ENCODE measurements at regions not wholly inside any gene's neighbourhood (a gene's known extent, or its start where the extent isn't known, plus 50 kb on each side); places are given as distances from the start of the nearest gene placed in this dataset.

DNA sequence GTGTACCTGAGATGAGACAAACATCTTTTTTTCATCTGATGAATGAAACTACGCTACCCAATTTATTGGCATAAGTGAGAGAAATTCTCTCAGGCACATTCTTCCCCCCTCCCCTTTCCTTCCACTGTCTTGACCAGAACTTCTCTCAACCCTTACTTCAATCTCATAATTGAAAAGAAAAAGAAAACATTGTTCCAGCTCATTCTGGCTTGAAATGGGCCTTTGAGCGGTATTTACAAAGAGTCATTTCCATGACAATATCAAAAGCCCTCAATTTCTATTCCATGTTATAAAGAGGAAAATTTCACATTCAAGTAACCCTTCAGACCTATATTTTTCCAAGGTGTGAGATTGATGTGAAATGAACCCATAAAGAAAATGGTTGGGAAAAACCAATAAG, 145.9 kb downstream of the PCSK1 start (continued):
- TF ChIP-seq ZNF747 (tag by site-specific recombination; IDR thresholded peaks at IDR 0.05) = no peak
- no peak for TF ChIP-seq SALL2 (tag by site-specific recombination; IDR thresholded peaks at IDR 0.05; ENCODE audit: borderline replicate concordance)
- no peak for TF ChIP-seq ZNF585B (tag by site-specific recombination; IDR thresholded peaks at IDR 0.05)
- no peak for TF ChIP-seq ZNF837 (tag by site-specific recombination; IDR thresholded peaks at IDR 0.05)
- no peak for TF ChIP-seq SCRT1 (tag by site-specific recombination; IDR thresholded peaks at IDR 0.05; ENCODE audit: borderline replicate concordance)
- TF ChIP-seq ZNF354C (tag by site-specific recombination; IDR thresholded peaks at IDR 0.05; ENCODE audit: borderline replicate concordance, low read depth) = no peak
- TF ChIP-seq YY1 (tag by site-specific recombination; IDR thresholded peaks at IDR 0.05) = no peak
- TF ChIP-seq, protein P1, sequence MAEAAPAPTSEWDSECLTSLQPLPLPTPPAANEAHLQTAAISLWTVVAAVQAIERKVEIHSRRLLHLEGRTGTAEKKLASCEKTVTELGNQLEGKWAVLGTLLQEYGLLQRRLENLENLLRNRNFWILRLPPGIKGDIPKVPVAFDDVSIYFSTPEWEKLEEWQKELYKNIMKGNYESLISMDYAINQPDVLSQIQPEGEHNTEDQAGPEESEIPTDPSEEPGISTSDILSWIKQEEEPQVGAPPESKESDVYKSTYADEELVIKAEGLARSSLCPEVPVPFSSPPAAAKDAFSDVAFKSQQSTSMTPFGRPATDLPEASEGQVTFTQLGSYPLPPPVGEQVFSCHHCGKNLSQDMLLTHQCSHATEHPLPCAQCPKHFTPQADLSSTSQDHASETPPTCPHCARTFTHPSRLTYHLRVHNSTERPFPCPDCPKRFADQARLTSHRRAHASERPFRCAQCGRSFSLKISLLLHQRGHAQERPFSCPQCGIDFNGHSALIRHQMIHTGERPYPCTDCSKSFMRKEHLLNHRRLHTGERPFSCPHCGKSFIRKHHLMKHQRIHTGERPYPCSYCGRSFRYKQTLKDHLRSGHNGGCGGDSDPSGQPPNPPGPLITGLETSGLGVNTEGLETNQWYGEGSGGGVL (tag by site-specific recombination; IDR thresholded peaks at IDR 0.05) = no peak
- TF ChIP-seq ZBTB7A (tag by site-specific recombination; IDR thresholded peaks at IDR 0.05; ENCODE audit: low read depth) = no peak
- no peak for TF ChIP-seq ZFHX2 (tag by site-specific recombination; conservative IDR thresholded peaks at IDR 0.05)
- TF ChIP-seq, protein P2, sequence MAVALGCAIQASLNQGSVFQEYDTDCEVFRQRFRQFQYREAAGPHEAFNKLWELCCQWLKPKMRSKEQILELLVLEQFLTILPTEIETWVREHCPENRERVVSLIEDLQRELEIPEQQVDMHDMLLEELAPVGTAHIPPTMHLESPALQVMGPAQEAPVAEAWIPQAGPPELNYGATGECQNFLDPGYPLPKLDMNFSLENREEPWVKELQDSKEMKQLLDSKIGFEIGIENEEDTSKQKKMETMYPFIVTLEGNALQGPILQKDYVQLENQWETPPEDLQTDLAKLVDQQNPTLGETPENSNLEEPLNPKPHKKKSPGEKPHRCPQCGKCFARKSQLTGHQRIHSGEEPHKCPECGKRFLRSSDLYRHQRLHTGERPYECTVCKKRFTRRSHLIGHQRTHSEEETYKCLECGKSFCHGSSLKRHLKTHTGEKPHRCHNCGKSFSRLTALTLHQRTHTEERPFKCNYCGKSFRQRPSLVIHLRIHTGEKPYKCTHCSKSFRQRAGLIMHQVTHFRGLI (tag by site-specific recombination; IDR thresholded peaks at IDR 0.05) = no peak
- no peak for TF ChIP-seq ZNF654 (tag by site-specific recombination; IDR thresholded peaks at IDR 0.05; ENCODE audit: low read depth)

DNA sequence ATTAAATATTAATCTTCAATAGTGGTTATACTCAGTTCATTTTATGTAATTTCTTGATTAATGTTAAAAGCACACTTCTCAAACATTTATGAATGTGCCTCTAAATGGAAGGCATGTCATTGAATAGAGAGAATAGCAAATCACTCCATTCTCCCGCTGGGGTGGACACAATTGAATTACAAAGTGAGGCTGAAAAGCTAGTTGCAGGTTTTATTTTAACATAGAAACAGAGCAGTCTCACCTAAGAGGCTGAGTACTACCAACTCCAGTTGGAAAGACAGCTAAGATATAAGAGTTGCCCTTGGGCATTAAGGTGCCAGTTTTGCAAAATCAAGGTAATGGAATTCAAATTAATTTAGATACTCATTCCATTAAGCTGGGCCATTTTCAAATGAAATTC, 147.2 kb downstream of the PCSK1 start:
- H3K4me1 ChIP-seq (ENCODE audit: control insufficient read depth, insufficient read depth, low read length) = no peaks in the 10 kb centered on the region
- TF ChIP-seq ZNF354C (tag by site-specific recombination; IDR thresholded peaks at IDR 0.05; ENCODE audit: borderline replicate concordance, low read depth) (no peak), ZNF132 (tag by site-specific recombination; IDR thresholded peaks at IDR 0.05; ENCODE audit: borderline replicate concordance) (no peak), ZNF155 (tag by site-specific recombination; IDR thresholded peaks at IDR 0.05) (no peak)
- TF ChIP-seq, protein P3, sequence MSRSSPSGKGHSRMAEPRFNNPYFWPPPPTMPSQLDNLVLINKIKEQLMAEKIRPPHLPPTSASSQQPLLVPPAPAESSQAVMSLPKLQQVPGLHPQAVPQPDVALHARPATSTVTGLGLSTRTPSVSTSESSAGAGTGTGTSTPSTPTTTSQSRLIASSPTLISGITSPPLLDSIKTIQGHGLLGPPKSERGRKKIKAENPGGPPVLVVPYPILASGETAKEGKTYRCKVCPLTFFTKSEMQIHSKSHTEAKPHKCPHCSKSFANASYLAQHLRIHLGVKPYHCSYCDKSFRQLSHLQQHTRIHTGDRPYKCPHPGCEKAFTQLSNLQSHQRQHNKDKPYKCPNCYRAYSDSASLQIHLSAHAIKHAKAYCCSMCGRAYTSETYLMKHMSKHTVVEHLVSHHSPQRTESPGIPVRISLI (tag by site-specific recombination; IDR thresholded peaks at IDR 0.05) = no peak
- H3K27ac ChIP-seq (ENCODE audit: extremely low read depth, low read depth, low read length) = no peak overlapping the region
- no peaks in the 10 kb centered on the region for H3K36me3 ChIP-seq (ENCODE audit: control insufficient read depth in 2 of 2, insufficient read depth in 1 of 2, low read length in 2 of 2)
- ChIA-PET POLR2A (no interaction called here), CTCF (interaction anchor here (0.5 to 1.6 kb wide), 2 partner anchors 9 to 1703 kb away, joined by 3 to 6 read pairs; no protein-coding TSS in a partner anchor)
- H3K9me3 ChIP-seq (ENCODE audit: control insufficient read depth, insufficient read depth, low read depth, low read length) = no peaks in the 10 kb centered on the region
- H3K4me3 ChIP-seq (ENCODE audit: low read depth, low read length) = no peak overlapping the region

DNA sequence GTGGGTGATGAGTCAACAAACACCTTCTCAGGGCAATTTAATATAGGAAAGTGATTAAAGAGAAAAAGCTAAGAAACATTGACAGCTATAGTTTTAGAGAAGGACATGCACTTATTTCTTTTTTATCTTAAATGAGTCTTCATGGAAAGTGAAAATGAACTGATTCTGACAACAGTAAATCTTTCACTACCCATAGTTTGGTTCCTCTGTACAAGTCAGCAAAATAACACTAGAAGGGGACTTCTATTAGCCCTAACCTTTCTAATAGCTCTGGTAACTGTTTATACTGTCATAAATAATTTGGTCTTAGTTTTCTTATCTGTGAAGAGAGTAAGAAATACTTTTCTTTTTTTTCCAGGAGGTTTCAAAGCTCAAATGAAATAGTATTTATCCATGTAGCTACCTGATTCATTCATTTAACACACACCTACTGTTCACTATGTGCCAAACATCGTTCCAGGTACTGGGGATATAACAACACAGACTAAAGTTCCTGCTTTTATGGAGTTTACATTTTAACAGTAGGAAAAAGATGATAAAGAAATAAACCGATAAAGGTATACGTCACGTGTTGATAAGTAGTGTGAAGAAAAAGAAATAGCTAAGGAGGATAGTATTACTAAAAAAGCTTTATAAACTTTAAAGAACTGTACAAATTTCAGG, 148.2 kb downstream of the PCSK1 start:
- Histone ChIP-seq H3K27ac (ENCODE audit: extremely low read depth, low read depth, low read length) (no peak overlapping the region), H3K4me3 (ENCODE audit: low read depth, low read length) (no peak overlapping the region), H3K9me3 (ENCODE audit: control insufficient read depth, insufficient read depth, low read depth, low read length) (no peaks in the 10 kb centered on the region), H3K4me1 (ENCODE audit: control insufficient read depth, insufficient read depth, low read length) (no peaks in the 10 kb centered on the region), H3K36me3 (ENCODE audit: control insufficient read depth in 2 of 2, insufficient read depth in 1 of 2, low read length in 2 of 2) (no peaks in the 10 kb centered on the region)
- CTCF ChIA-PET = interaction anchor here (0.5 to 1.6 kb wide), 2 partner anchors 10 to 1704 kb away, joined by 3 to 6 read pairs; no protein-coding TSS in a partner anchor
- TF ChIP-seq, protein P4, sequence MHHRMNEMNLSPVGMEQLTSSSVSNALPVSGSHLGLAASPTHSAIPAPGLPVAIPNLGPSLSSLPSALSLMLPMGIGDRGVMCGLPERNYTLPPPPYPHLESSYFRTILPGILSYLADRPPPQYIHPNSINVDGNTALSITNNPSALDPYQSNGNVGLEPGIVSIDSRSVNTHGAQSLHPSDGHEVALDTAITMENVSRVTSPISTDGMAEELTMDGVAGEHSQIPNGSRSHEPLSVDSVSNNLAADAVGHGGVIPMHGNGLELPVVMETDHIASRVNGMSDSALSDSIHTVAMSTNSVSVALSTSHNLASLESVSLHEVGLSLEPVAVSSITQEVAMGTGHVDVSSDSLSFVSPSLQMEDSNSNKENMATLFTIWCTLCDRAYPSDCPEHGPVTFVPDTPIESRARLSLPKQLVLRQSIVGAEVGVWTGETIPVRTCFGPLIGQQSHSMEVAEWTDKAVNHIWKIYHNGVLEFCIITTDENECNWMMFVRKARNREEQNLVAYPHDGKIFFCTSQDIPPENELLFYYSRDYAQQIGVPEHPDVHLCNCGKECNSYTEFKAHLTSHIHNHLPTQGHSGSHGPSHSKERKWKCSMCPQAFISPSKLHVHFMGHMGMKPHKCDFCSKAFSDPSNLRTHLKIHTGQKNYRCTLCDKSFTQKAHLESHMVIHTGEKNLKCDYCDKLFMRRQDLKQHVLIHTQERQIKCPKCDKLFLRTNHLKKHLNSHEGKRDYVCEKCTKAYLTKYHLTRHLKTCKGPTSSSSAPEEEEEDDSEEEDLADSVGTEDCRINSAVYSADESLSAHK (tag by site-specific recombination; IDR thresholded peaks at IDR 0.05) = no peak
- TF ChIP-seq KLF8 (tag by site-specific recombination; IDR thresholded peaks at IDR 0.05) (no peak), ZNF24 (tag by site-specific recombination; IDR thresholded peaks at IDR 0.05) (no peak), SETDB1 (IDR thresholded peaks at IDR 0.05; ENCODE audit: insufficient read length, low read length) (no peak), PRDM1 (tag by site-specific recombination; IDR thresholded peaks at IDR 0.05) (peak; percentile 27; the same call in 1 of the 2 replicates), ZNF561 (tag by site-specific recombination; IDR thresholded peaks at IDR 0.05; ENCODE audit: borderline replicate concordance) (no peak), HOXD13 (CRISPR knock-in tag; IDR thresholded peaks at IDR 0.05; ENCODE audit: borderline replicate concordance) (no peak), ZFP41 (tag by site-specific recombination; IDR thresholded peaks at IDR 0.05; ENCODE audit: borderline replicate concordance) (no peak), ZNF157 (tag by site-specific recombination; IDR thresholded peaks at IDR 0.05) (no peak)
- TF ChIP-seq, protein P5, sequence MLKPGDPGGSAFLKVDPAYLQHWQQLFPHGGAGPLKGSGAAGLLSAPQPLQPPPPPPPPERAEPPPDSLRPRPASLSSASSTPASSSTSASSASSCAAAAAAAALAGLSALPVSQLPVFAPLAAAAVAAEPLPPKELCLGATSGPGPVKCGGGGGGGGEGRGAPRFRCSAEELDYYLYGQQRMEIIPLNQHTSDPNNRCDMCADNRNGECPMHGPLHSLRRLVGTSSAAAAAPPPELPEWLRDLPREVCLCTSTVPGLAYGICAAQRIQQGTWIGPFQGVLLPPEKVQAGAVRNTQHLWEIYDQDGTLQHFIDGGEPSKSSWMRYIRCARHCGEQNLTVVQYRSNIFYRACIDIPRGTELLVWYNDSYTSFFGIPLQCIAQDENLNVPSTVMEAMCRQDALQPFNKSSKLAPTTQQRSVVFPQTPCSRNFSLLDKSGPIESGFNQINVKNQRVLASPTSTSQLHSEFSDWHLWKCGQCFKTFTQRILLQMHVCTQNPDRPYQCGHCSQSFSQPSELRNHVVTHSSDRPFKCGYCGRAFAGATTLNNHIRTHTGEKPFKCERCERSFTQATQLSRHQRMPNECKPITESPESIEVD (tag by site-specific recombination; IDR thresholded peaks at IDR 0.05) = peak; percentile 59
- POLR2A ChIA-PET = no interaction called here
